Coronary artery (tissue), 2 donors: ENCODE measurements at regions not wholly inside any gene's neighbourhood (a gene's known extent, or its start where the extent isn't known, plus 50 kb on each side); places are given as distances from the start of the nearest gene placed in this dataset.

Source experiments
- DNase-seq: peaks from one replicate; pipeline ENCODE4 v3.0.0-alpha.2; 2017; ENCODE audit warnings: low spot score
- H3K27ac ChIP-seq, 2 donors: fragments of 200-600 bp; sonication (generic); one replicate each; pipeline ENCODE4 v1.5.1; 2016 to 2019
- H3K4me3 ChIP-seq: fragments of 200-600 bp; sonication (generic); 2 replicates; pipeline ENCODE4 v1.5.1; 2016; ENCODE audit warnings: mild to moderate bottlenecking, moderate library complexity
- TF ChIP-seq, protein P1 (sequence below): fragments of 200-600 bp; sonication (generic); IDR thresholded peaks from one replicate; pipeline ENCODE4 v1.5.1; 2019; ENCODE audit warnings: antibody characterized with exemption

DNA sequence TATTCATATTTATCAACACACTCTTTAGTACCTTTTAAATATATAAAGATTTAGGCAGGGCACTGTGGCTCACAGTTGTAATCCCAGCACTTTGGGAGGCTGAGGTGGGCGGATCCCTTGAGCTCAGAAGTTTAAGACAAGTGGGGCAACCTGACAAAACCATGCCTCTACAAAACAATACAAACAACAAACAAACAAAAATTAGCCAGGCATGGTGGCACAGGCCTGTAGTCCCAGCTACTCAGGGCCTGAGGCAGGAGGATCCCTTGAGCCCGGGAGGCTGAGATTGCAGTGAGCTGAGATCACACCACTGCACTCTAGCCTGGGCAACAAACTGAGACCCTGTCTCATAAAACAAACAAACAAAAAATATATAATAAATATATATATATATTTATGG, 1748.3 kb upstream of the PCDH20 start:
- Histone ChIP-seq H3K27ac (no peak overlapping the region), H3K4me3 (no peak overlapping the region)
- TF ChIP-seq, protein P1, sequence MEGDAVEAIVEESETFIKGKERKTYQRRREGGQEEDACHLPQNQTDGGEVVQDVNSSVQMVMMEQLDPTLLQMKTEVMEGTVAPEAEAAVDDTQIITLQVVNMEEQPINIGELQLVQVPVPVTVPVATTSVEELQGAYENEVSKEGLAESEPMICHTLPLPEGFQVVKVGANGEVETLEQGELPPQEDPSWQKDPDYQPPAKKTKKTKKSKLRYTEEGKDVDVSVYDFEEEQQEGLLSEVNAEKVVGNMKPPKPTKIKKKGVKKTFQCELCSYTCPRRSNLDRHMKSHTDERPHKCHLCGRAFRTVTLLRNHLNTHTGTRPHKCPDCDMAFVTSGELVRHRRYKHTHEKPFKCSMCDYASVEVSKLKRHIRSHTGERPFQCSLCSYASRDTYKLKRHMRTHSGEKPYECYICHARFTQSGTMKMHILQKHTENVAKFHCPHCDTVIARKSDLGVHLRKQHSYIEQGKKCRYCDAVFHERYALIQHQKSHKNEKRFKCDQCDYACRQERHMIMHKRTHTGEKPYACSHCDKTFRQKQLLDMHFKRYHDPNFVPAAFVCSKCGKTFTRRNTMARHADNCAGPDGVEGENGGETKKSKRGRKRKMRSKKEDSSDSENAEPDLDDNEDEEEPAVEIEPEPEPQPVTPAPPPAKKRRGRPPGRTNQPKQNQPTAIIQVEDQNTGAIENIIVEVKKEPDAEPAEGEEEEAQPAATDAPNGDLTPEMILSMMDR: no peak
- no peak for DNase-seq

DNA sequence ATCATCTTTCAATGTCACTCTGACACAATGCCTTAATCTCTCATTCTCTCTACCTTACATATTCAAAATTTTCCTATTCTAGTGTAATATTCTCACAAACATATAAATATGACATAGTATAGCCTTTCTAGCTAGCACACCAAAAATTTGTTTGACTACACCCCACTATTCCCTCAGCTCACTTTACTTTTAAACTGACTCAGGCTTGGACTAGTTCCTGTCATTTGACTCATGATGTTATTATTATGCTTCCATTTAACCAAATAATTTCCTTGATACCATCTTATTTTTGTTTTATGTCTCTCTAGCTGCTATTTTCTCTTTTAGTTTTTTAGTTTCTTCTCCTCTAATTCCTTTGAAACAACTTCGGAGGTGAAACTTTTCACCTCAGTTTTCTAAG, 1745.6 kb upstream of the PCDH20 start:
- DNase-seq: no peak
- Histone ChIP-seq H3K27ac (no peak overlapping the region), H3K4me3 (no peak overlapping the region)
- TF ChIP-seq, protein P1: no peak

DNA sequence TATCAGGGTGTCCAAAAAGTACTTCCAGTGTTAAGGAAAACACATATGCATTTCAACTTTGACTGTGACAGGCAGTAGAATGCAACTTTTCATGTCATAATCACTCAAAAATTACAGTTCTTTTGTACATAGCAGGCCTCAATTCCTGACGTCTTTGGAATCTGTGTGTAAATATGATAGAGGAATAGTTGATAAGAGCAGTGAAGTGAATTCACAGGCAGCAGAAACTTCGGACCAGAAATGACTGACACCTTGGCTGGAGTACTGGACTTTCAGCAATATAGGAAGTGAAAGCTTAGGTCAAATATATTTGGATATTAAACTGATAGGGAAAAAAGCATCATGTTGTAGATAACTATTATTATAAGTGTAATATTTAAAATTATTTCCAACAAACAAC, 1741.2 kb upstream of the PCDH20 start:
- no peak overlapping the region for H3K27ac ChIP-seq

DNA sequence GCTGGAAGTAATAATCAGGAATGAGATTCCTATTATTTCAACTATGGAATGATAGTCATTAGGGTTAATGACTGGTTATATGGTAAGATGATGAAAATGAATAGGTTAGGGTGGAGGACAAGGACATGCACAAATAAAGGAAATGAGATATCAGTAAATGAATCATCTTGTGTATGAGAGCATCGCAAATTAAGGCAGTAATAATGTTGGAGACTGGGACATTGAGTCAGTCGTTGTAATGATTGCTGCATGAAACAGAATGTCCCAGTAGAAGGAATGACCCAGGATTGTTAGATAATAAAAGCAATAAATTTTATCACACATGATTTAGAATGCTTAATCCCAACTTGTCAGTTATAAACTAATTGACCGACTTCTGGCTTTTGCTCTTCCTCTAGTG, 1733.7 kb upstream of the PCDH20 start:
- Histone ChIP-seq H3K4me3 (no peak overlapping the region), H3K27ac (no peak overlapping the region)
- TF ChIP-seq, protein P1: no peak
- DNase-seq: no peak

More for the DNA sequence above, 1741.2 kb upstream of the PCDH20 start:
- DNase-seq: no peak
- TF ChIP-seq, protein P1: no peak
- no peak overlapping the region for H3K4me3 ChIP-seq

DNA sequence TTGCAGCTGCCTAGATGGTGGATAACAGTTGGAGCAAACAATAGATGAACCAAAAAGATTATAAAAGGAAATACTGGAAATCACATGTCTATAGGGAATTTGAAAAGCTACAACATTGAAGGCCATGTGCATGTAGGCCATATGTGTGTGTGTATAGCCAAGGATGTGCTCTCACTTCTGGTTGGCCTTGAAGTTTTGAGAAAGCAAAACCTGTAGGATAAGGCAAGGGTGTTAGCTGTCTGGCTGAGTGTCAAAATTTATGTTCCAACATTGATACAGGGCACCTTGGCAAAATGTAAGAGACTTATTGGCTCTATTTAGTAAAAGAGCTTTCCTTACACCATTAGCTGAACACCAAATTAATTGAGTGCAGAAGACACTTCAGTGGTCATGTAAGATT, 1723.6 kb upstream of the PCDH20 start:
- TF ChIP-seq, protein P1: no peak

DNA sequence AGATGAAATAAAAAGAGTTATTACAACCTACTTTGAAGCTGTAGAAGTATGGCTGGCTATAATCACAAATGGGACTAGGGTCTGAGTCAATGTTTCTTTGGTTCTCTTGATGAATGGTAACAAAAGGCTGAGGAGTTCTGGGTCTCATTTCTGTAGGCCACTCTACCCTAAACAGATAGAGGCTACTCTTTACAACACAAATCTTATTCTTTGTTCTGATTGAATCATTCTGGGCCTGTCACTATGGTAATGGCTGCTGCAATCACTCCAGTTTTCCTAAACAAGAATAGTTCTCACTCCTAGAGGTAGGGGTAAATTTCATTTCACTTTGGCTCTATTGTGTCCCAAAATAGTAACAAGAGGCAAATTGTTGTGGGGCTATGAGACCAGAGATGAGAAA, 1714.3 kb upstream of the PCDH20 start:
- Histone ChIP-seq H3K27ac (no peak overlapping the region), H3K4me3 (no peak overlapping the region)
- no peak for DNase-seq
- TF ChIP-seq, protein P1: no peak

More for the DNA sequence above, 1723.6 kb upstream of the PCDH20 start:
- no peak overlapping the region for H3K27ac ChIP-seq
- no peak overlapping the region for H3K4me3 ChIP-seq
- DNase-seq: no peak

DNA sequence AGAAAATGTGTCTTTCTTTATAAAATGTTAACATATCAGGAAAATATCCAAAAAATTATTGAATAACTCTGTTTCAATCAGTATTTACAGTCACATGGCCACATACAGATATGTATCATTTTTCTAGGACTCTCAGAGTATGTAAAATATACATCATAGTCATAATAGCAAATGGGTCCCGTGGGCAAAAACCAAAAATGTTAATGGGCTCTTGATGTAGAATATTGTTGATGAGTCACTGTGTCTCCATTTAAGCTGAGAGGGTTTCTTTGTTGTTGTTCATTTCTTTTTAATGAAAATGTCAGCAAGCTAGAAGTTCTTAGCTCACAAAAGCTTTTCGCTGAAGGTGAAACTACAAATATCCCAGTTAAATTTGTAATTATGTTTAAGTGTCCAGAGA, 1713.1 kb upstream of the PCDH20 start:
- DNase-seq: no peak
- H3K27ac ChIP-seq: no peak overlapping the region
- TF ChIP-seq, protein P1: no peak
- no peak overlapping the region for H3K4me3 ChIP-seq
